HCT116 (cell line): ENCODE measurements at regions not wholly inside any gene's neighbourhood (a gene's known extent, or its start where the extent isn't known, plus 50 kb on each side); places are given as distances from the start of the nearest gene placed in this dataset.

Experiments
- ATAC-seq: fragments of 200-7000 bp; cut with Tn5 transposase; 2 replicates; pipeline ENCODE4 v1.9.1; 2020; ENCODE audit warnings: mild to moderate bottlenecking, moderate library complexity
- BruUV-seq: library from RNA; stranded (reverse); fragments of 400-500 nt; replicated peaks from 2 replicates; lab custom pipeline; 2021; lab: Mats Ljungman, UMichigan
- CTCF ChIA-PET: fragments of 300-600 bp; sonication (Branson Sonifier 250); formaldehyde crosslinking; loops from one replicate; lab custom pipeline; 2021; ENCODE audit warnings: antibody characterized with exemption; lab: Charles Lee
- POLR2A ChIA-PET: fragments of 300-600, 350-600 bp; sonication (Branson Sonifier 250); formaldehyde crosslinking; loops from one replicate; lab custom pipeline; 2021; ENCODE audit warnings: antibody characterized with exemption; lab: Charles Lee
- RAD21 ChIA-PET, 2 experiments: fragments of 300-600 bp; sonication (Branson Sonifier 250); formaldehyde crosslinking; loops; one replicate each; lab custom pipeline; 2023; ENCODE audit warnings: low total read pairs in 2 of 2; ENCODE audit not compliant: uncharacterized antibody in 2 of 2, unreplicated experiment in 2 of 2, low non-redundant PET in 1 of 2; lab: Charles Lee
- DNase-seq: peaks from one replicate; pipeline ENCODE4 v3.0.0-alpha.2; 2010; ENCODE audit warnings: low read depth, low spot score
- H2AFZ ChIP-seq: fragments of 200-600 bp; shearing (Covaris generic), sonication (generic); 2 replicates; pipeline ENCODE4 v1.6.1; 2017; ENCODE audit warnings: low read depth, mixed run types, mixed read lengths, antibody characterized with exemption, low read length; ENCODE audit not compliant: poor library complexity, severe bottlenecking
- H3K27ac ChIP-seq: 2 replicates; pipeline ENCODE4 v1.5.1; 2012; ENCODE audit warnings: low read depth, low read length
- H3K27me3 ChIP-seq: fragments of 200-600 bp; sonication (generic); 2 replicates; pipeline ENCODE4 v1.6.1; 2016; ENCODE audit warnings: mixed run types, low read length, mixed read lengths; ENCODE audit not compliant: insufficient read depth
- H3K36me3 ChIP-seq, 2 experiments: fragments of 200-500 bp in 1 of 2; fragments of 200-600 bp in 1 of 2; sonication (Bioruptor generic) in 1 of 2; sonication (generic) in 1 of 2; 2 replicates each; pipeline versions ENCODE4 v1.5.1 to v1.6.1; 2014 to 2016; ENCODE audit warnings: low read length in 2 of 2, inconsistent platforms in 1 of 2, mixed read lengths in 1 of 2, mixed run types in 1 of 2; ENCODE audit not compliant: insufficient read depth in 2 of 2, control insufficient read depth in 1 of 2
- H3K4me1 ChIP-seq, 2 experiments: fragments of 200-600 bp in 1 of 2; sonication (generic) in 1 of 2; 2 replicates each; pipeline versions ENCODE4 v1.5.1 to v1.6.1; 2012 to 2017; ENCODE audit warnings: low read length in 2 of 2, inconsistent platforms in 1 of 2, mild to moderate bottlenecking in 1 of 2, mixed read lengths in 1 of 2, mixed run types in 1 of 2, moderate library complexity in 1 of 2; ENCODE audit not compliant: insufficient read depth in 2 of 2, control insufficient read depth in 1 of 2
- H3K4me2 ChIP-seq: fragments of 200-600 bp; sonication (generic); 2 replicates; pipeline ENCODE4 v1.6.1; 2017; ENCODE audit warnings: mixed run types, low read length, mixed read lengths
- H3K4me3 ChIP-seq, 2 experiments: fragments of 200-600 bp in 1 of 2; sonication (generic) in 1 of 2; replicated peaks in 1 of 2; 2 replicates each; pipeline ENCODE4 v1.5.1; 2011 to 2016; ENCODE audit warnings: low read length in 2 of 2, control low read depth in 1 of 2, low read depth in 1 of 2, mild to moderate bottlenecking in 1 of 2, mixed read lengths in 1 of 2, mixed run types in 1 of 2
- H3K79me2 ChIP-seq: fragments of 200-600 bp; sonication (generic); 2 replicates; pipeline ENCODE4 v1.6.1; 2017; ENCODE audit warnings: mild to moderate bottlenecking, mixed run types, low read length, moderate library complexity, mixed read lengths; ENCODE audit not compliant: insufficient read depth
- H3K9ac ChIP-seq: fragments of 200-600 bp; sonication (generic); 2 replicates; pipeline ENCODE4 v1.6.1; 2016; ENCODE audit warnings: low read length, mixed read lengths
- H3K9me2 ChIP-seq: fragments of 200-600 bp; sonication (generic), shearing (Covaris generic); 2 replicates; pipeline ENCODE4 v1.6.1; 2017; ENCODE audit warnings: mixed run types, mild to moderate bottlenecking, moderate library complexity; ENCODE audit not compliant: insufficient read depth
- H3K9me3 ChIP-seq, 2 experiments: fragments of 200-500 bp in 1 of 2; fragments of 200-600 bp in 1 of 2; sonication (Bioruptor generic) in 1 of 2; sonication (generic) in 1 of 2; 2 replicates each; pipeline ENCODE4 v1.6.1; 2014 to 2017; ENCODE audit warnings: low read length in 2 of 2, mixed read lengths in 2 of 2, inconsistent platforms in 1 of 2, low read depth in 1 of 2, mild to moderate bottlenecking in 1 of 2, mixed run types in 1 of 2, moderate library complexity in 1 of 2; ENCODE audit not compliant: control insufficient read depth in 1 of 2, insufficient read depth in 1 of 2
- H4K20me1 ChIP-seq: fragments of 200-600 bp; sonication (generic), shearing (Covaris generic); 2 replicates; pipeline ENCODE4 v1.6.1; 2017; ENCODE audit warnings: mixed run types, mild to moderate bottlenecking, moderate library complexity; ENCODE audit not compliant: insufficient read depth
- CEBPB ChIP-seq: IDR thresholded peaks from 2 replicates; pipeline ENCODE4 v1.6.1; 2012; ENCODE audit warnings: low read depth
- EGR1 ChIP-seq: IDR thresholded peaks from 2 replicates; pipeline ENCODE4 v1.6.1; 2012; ENCODE audit warnings: low read depth
- EZH2 ChIP-seq: fragments of 200-600 bp; sonication (generic); IDR thresholded peaks from 2 replicates; pipeline ENCODE4 v1.6.1; 2017; ENCODE audit warnings: antibody characterized with exemption, mixed run types
- EZH2phosphoT487 ChIP-seq: fragments of 200-600 bp; IDR thresholded peaks from 2 replicates; pipeline ENCODE4 v1.6.1; 2018; ENCODE audit warnings: antibody characterized with exemption, borderline replicate concordance
- FOSL1 ChIP-seq: IDR thresholded peaks from 2 replicates; pipeline ENCODE4 v1.6.1; 2012; ENCODE audit warnings: low read depth
- JUND ChIP-seq: IDR thresholded peaks from 2 replicates; pipeline ENCODE4 v1.6.1; 2012
- POLR2A ChIP-seq: IDR thresholded peaks from 2 replicates; pipeline ENCODE4 v1.7.0; 2011; ENCODE audit warnings: borderline replicate concordance; ENCODE audit not compliant: insufficient read depth, insufficient read length; ENCODE audit errors: extremely low read depth
- POLR2AphosphoS5 ChIP-seq: IDR thresholded peaks from 2 replicates; pipeline ENCODE4 v1.6.1; 2011; ENCODE audit warnings: mild to moderate bottlenecking, low read depth, low read length, moderate library complexity
- RAD21 ChIP-seq: IDR thresholded peaks from 2 replicates; pipeline ENCODE4 v1.6.1; 2012; ENCODE audit warnings: low read depth, mild to moderate bottlenecking
- SP1 ChIP-seq: IDR thresholded peaks from 2 replicates; pipeline ENCODE4 v1.6.1; 2012; ENCODE audit warnings: low read depth
- YY1 ChIP-seq: IDR thresholded peaks from 2 replicates; pipeline ENCODE4 v1.6.1; 2011; ENCODE audit warnings: low read length, low read depth, moderate library complexity, mild to moderate bottlenecking; ENCODE audit not compliant: insufficient replicate concordance; ENCODE audit errors: extremely low read depth
- intact Hi-C: fragments of 100-400 bp; cut with micrococcal nuclease; formaldehyde crosslinking; loops from 2 replicates; pipeline ENCODE4 v1.10.0; 2022
- TF ChIP-seq, protein P1 (sequence below): IDR thresholded peaks from 2 replicates; pipeline ENCODE4 v1.6.1; 2011; ENCODE audit warnings: mild to moderate bottlenecking, low read length, moderate library complexity; ENCODE audit not compliant: insufficient replicate concordance; ENCODE audit errors: extremely low read depth
- TF ChIP-seq, protein P2 (sequence below): IDR thresholded peaks from 2 replicates; pipeline ENCODE4 v1.6.1; 2012; ENCODE audit warnings: low read depth
- TF ChIP-seq, protein P3 (sequence below): IDR thresholded peaks from 2 replicates; pipeline ENCODE4 v1.6.1; 2012
- TF ChIP-seq, protein P4 (sequence below): IDR thresholded peaks from 2 replicates; pipeline ENCODE4 v1.6.1; 2012
- TF ChIP-seq, protein P5 (sequence below), 3 experiments: fragments of 200-600 bp in 1 of 3; sonication (generic) in 1 of 3; IDR thresholded peaks in 2 of 3; conservative IDR thresholded peaks in 1 of 3; 2 replicates each; pipeline ENCODE4 v1.5.1; 2012 to 2017; ENCODE audit warnings: low read depth in 2 of 3, low read length in 2 of 3, antibody characterized with exemption in 1 of 3, borderline replicate concordance in 1 of 3, control low read depth in 1 of 3, mild to moderate bottlenecking in 1 of 3, mixed read lengths in 1 of 3, mixed run types in 1 of 3, moderate library complexity in 1 of 3; ENCODE audit not compliant: insufficient read depth in 1 of 3

DNA sequence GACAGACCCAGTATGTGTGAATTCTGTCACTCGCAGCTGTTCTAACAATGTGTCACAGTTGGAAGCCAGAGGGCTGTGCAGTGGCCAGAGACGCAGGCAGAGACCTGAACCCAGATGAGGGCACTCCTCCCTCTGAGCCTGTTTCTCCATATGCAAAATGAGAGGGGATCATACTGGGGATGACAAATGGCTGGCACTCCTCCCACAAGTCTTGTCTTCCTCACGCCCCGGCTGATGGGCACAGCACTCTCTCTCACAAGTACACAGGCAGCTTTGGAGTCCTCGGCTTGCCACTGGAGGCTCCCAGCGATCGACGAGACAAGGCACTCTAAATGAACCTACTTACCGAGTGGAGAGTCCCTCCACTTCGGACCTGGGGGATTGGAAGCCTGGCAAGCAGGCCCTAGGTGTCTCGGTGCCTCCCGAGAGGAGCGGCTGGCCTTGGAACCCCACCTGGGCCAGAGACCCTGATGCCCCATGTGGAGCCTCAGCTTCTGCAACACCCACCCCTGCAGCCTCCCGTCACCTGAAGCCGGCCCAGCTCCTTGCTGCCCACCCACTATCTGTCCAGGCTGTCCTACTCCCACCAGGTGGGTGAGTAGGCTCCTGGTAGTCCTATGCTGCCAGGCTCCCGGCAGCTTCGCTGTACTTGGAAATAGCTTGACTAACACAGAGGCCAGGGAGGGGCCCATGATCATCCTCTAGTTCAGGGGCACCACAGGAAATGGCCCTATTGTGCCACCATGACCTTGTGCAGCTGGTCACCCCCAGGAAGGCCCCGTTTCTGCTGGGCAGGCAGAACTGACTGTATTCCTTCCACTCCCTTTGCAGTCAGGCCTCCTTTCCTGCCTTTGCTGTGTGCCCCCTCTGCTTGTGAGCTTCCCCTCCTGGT, 65.0 kb upstream of the IQSEC1 start:
- no TSS peak for BruUV-seq
- ATAC-seq (no peak), DNase-seq (no peak)
- H2AFZ ChIP-seq: no peak overlapping the region
- no peaks in the 10 kb centered on the region for H3K79me2 ChIP-seq
- H3K27ac ChIP-seq: no peak overlapping the region
- ChIA-PET POLR2A (no interaction called here), CTCF (no interaction called here), RAD21 (no interaction called here)
- intact Hi-C loops: no loop called here
- no peaks in the 10 kb centered on the region for H3K4me1 ChIP-seq
- no peaks in the 10 kb centered on the region for H3K36me3 ChIP-seq
- no peaks in the 10 kb centered on the region for H3K9me2 ChIP-seq
- H3K27me3 ChIP-seq: peaks cover 3% of the 10 kb centered on the region
- H3K9me3 ChIP-seq: no peaks in the 10 kb centered on the region
- H3K4me2 ChIP-seq: no peak overlapping the region
- H4K20me1 ChIP-seq: no peaks in the 10 kb centered on the region
- H3K9ac ChIP-seq: no peak overlapping the region
- H3K4me3 ChIP-seq: no peak overlapping the region
- no peak for TF ChIP-seq CEBPB
- TF ChIP-seq, protein P1, sequence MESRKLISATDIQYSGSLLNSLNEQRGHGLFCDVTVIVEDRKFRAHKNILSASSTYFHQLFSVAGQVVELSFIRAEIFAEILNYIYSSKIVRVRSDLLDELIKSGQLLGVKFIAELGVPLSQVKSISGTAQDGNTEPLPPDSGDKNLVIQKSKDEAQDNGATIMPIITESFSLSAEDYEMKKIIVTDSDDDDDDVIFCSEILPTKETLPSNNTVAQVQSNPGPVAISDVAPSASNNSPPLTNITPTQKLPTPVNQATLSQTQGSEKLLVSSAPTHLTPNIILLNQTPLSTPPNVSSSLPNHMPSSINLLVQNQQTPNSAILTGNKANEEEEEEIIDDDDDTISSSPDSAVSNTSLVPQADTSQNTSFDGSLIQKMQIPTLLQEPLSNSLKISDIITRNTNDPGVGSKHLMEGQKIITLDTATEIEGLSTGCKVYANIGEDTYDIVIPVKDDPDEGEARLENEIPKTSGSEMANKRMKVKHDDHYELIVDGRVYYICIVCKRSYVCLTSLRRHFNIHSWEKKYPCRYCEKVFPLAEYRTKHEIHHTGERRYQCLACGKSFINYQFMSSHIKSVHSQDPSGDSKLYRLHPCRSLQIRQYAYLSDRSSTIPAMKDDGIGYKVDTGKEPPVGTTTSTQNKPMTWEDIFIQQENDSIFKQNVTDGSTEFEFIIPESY: no peak
- no peak for TF ChIP-seq SP1
- no peak for TF ChIP-seq EGR1
- TF ChIP-seq RAD21: no peak
- TF ChIP-seq, protein P2, sequence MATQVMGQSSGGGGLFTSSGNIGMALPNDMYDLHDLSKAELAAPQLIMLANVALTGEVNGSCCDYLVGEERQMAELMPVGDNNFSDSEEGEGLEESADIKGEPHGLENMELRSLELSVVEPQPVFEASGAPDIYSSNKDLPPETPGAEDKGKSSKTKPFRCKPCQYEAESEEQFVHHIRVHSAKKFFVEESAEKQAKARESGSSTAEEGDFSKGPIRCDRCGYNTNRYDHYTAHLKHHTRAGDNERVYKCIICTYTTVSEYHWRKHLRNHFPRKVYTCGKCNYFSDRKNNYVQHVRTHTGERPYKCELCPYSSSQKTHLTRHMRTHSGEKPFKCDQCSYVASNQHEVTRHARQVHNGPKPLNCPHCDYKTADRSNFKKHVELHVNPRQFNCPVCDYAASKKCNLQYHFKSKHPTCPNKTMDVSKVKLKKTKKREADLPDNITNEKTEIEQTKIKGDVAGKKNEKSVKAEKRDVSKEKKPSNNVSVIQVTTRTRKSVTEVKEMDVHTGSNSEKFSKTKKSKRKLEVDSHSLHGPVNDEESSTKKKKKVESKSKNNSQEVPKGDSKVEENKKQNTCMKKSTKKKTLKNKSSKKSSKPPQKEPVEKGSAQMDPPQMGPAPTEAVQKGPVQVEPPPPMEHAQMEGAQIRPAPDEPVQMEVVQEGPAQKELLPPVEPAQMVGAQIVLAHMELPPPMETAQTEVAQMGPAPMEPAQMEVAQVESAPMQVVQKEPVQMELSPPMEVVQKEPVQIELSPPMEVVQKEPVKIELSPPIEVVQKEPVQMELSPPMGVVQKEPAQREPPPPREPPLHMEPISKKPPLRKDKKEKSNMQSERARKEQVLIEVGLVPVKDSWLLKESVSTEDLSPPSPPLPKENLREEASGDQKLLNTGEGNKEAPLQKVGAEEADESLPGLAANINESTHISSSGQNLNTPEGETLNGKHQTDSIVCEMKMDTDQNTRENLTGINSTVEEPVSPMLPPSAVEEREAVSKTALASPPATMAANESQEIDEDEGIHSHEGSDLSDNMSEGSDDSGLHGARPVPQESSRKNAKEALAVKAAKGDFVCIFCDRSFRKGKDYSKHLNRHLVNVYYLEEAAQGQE: no peak
- no peak for TF ChIP-seq JUND
- no peak for TF ChIP-seq POLR2AphosphoS5
- TF ChIP-seq, protein P3, sequence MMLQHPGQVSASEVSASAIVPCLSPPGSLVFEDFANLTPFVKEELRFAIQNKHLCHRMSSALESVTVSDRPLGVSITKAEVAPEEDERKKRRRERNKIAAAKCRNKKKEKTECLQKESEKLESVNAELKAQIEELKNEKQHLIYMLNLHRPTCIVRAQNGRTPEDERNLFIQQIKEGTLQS: no peak
- TF ChIP-seq EZH2: no peak
- no peak for TF ChIP-seq YY1
- TF ChIP-seq EZH2phosphoT487: no peak
- no peak for TF ChIP-seq POLR2A
- TF ChIP-seq, protein P4, sequence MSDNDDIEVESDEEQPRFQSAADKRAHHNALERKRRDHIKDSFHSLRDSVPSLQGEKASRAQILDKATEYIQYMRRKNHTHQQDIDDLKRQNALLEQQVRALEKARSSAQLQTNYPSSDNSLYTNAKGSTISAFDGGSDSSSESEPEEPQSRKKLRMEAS: no peak
- no peak for TF ChIP-seq FOSL1
- TF ChIP-seq, protein P5, sequence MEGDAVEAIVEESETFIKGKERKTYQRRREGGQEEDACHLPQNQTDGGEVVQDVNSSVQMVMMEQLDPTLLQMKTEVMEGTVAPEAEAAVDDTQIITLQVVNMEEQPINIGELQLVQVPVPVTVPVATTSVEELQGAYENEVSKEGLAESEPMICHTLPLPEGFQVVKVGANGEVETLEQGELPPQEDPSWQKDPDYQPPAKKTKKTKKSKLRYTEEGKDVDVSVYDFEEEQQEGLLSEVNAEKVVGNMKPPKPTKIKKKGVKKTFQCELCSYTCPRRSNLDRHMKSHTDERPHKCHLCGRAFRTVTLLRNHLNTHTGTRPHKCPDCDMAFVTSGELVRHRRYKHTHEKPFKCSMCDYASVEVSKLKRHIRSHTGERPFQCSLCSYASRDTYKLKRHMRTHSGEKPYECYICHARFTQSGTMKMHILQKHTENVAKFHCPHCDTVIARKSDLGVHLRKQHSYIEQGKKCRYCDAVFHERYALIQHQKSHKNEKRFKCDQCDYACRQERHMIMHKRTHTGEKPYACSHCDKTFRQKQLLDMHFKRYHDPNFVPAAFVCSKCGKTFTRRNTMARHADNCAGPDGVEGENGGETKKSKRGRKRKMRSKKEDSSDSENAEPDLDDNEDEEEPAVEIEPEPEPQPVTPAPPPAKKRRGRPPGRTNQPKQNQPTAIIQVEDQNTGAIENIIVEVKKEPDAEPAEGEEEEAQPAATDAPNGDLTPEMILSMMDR (IDR thresholded peaks at IDR 0.05 in 2 of 3, conservative IDR thresholded peaks at IDR 0.05 in 1 of 3; ENCODE audit: borderline replicate concordance in 1 of 3, insufficient read depth in 1 of 3, low read depth in 2 of 3, low read length in 2 of 3): no peak
